ENCODE measurements at regions not wholly inside any gene's neighbourhood (a gene's known extent, or its start where the extent isn't known, plus 50 kb on each side); places are given as distances from the start of the nearest gene placed in this dataset.
"Not testable (repeated sequence)": the region's sequence is repeated elsewhere in the genome, so short reads cannot be mapped to it uniquely, and the experiment has no call there.

DNA sequence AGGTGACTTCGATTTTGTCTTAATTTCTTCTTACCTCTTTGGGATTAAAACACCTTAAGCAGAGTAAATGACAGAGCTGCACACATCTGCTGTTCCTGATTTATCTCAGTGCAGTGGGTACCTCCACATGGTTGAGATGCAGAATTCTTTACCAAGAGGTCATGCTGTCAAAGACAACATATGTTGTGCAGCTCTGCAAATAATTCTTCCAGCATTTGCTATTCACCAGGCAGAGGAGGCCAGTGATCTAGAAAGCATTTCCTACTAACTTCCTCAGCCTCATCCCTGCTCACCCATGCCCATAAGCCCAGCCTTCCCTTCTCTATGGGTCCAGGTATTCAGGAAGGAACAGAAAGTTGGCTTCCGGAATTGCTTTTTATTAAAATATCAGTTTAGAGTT lies 109.3 kb downstream of the THBS2 start:
- DNase-seq (ENCODE audit: low spot score) = no peak

DNA sequence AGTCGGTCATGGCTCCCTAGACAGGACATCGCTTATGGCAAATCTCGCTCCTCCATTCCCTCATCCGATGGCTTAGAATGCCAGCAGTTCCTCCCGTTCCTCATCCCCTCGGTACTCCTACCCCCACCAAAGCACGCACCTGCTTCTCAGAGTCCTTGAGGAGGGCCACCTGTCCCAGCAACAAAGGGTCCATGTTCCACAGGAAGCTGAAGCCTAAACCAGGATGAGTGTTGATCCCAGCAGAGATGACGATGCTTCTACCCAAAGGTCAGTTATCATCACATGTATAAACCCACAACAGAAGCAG lies 111.2 kb downstream of the THBS2 start:
- DNase-seq (ENCODE audit: low spot score) = no peak

DNA sequence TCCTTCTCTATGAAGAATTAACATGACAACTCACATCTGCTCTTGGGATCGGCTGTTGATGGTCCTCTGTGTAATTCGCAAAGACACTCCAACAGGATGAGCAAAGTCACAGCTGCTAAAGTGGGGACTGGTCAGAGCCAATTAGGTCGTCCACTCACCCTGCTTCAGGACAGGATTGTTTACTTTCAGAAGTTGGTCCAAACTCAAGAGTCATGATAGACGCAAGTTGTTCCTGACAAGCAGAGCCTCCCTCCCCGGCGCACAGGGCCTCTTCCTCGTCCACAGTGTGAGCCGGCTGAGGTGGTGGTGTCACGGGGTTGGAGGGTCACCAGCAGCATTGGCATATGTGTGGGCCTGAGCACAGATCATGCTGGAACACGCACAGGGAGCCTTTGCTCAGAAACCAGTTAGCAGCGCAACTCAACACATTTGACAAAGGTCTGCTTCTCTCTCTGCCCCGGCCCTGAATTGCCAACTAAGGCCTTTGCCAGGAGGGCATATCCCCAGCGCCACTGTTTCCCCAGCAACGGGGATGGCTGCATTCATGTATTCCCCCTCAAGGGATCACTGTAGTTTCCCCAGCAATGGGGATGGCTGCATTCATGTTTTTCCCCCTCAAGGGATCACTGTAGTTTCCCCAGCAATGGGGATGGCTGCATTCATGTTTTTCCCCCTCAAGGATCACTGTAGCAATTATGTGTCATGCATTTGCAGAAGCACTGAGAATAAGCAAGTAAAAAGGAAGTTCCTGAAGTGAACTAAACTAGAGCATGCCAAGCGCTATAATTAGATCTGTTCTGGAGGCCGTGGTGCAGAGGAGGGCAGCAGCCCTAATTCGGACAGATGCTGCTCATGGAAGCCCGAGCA lies 111.7 kb downstream of the THBS2 start:
- DNase-seq (ENCODE audit: low spot score) = no peak

GRCh38 chr6:169140986-169141495 lies 112.6 kb downstream of the THBS2 start:
- DNase-seq (ENCODE audit: low spot score) = no peak

DNA sequence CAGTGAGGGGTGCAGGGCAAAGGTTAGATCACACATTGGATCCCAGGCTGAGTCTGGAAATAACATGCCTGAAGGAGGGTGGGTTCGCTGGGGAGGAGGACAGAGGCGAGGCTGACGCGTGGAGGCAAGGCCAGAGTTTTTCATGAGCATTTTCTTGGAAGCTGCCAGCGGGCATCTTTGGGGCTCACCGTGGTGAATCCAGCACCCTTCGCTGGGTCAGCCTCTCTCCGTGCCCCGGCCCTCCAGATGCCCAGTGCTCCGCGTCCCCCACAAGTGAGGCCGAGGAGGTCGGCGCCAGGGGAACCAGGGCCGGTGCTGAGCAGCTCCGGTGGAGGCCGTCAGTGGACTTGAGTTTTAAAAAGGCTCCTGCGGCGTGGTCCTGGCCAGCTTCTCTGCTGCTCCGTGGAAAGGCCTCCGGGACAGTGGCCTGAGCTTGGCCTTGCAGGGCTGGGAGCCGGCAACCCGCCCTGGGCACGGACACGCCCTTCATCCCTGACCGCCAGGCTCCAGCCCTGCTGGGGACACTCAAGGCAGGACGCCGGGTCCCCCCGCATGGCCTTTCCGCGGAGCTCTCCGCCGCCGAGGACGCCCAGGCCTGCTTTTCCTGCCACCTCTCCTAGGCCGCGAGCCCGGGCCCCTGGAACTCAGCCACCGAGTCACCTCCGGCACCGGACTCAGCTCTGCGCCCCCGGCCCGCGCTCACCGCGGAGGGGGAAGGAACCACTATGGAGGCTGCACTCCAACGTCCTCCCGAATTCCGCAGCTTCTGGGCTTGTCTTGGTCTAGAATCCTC lies 114.3 kb downstream of the THBS2 start:
- DNase-seq (ENCODE audit: low spot score) = no peak

- no peak for DNase-seq (ENCODE audit: low spot score)
Measured at GRCh38 chr6:169132352-169132940, 121.2 kb downstream of the THBS2 start.

GRCh38 chr6:169131390-169131789 lies 122.3 kb downstream of the THBS2 start:
- DNase-seq (ENCODE audit: low spot score) = no peak

- DNase-seq (ENCODE audit: low spot score) = no peak
Measured at GRCh38 chr6:169130113-169130512, 123.5 kb downstream of the THBS2 start.

DNA sequence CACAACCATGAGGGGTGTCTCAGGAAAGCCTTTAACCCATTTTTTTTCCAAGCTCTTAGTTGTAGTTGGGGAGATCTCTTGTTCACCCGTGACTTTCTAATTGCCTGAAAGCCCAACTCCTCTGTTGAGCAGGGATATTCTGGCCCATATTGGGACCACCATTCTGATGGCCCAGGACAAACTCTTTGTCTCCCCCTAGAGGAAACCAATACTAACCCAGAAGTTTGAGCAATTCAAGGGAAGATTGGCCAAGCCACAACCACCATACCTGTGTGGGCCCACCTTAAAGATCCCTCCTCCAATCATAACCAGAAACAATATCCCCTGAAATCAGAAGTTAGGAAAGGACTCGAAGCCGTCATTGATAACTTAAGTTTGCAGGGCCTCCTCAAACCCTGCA lies 132.6 kb downstream of the THBS2 start:
- peak; percentile 2 for DNase-seq (ENCODE audit: low spot score)

DNA sequence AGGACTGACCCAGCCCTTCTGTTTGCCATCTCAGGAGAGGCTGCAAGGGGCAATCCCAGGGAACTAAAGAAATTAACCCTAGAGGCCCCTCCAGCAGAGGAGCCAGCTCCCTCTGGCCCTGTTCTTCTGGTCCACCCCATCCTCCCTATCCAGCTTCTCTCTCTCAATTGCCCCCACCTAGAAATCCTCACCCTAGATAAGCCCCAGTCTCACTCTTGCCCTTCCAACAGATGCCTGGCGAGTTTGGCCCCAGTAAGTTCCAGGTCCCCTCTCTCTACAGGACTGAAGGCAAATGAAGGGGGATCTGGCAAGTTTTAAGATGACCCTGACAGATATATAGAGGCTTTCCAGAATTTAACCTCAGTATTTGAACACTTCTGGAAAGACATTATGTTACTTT lies 134.0 kb downstream of the THBS2 start:
- DNase-seq (ENCODE audit: low spot score) = no peak

DNA sequence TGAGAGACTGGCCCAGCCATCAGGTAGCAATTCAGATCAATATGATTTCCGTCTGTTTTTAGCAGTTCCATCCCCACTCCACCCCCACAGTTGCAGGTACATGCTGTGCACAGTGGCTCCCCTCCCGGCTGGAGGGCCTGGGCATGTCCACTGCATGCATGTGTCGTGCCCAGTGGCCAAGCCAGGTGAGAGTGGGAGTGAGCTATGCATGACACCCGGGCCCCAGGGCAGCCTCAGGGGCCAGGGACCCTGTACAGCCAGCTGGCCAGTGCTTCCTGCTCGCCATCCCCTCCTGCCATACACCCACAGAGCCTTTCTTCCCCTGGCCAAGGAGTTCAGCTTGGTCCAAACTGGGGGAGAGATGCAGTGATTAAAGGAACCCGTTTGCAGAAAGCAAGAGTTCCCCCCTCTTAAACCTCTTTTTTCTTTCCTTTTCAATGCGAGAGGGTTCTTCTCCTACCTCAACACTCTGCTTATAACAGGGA lies 135.3 kb downstream of the THBS2 start:
- DNase-seq (ENCODE audit: low spot score) = no peak

DNA sequence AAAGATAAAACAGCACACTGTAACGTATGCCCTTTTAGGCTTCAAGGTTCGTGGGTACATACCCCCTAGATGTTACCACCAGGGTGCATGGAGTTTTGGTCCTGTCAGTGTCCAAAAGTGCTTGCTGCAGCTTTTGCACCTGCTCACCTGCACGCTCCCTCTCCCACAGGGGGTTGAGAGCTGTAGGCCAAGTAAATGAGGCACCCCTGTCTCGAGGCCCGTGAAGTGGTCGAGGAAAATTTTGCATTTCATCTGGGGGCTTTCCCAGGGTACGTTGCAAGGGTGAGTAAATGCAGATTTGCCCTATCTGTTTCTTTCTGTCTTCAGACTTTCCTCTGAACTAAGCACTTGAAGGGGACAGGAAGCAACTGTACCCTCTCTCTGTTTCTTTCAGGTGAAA lies 136.0 kb downstream of the THBS2 start:
- no peak for DNase-seq (ENCODE audit: low spot score)

DNA sequence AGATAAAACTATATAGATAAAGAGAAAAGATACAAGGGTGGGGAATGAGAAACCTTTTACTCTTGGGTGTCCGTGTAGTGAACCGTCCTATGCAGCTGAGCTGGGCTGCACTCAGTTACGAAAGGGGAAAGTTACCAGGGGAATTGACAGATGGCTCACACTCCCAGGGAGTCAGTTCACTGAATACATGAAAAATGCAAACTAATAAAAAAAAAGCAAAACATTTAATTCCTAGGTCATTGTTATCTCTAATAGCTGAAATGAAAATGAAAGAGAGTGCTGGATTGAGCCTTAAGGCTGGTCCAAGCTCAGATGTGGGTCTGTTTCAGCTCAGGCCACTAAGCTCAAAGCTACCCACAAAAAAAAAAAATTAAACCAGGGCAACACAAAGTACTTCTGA lies 138.0 kb downstream of the THBS2 start:
- no peak for DNase-seq (ENCODE audit: low spot score)

DNA sequence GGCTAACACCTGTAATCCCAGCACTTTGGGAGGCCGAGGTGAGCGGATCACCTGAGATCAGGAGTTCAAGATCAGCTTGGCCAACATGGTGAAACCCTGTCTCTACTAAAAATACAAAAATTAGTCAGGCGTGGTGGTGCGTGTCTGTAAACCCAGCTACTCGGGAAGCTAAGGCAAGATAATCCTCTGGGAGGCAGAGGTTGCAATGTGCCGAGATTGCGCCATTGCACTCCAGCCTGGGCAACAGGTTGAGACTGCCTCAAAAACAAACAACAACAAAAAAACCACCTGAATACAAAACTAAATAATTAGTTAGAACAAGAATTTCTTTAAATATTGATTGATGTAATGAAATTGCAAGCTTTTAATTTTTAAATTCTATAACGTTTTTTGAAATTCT lies 139.0 kb downstream of the THBS2 start:
- not testable (repeated sequence) for DNase-seq (ENCODE audit: low spot score)

- DNase-seq (ENCODE audit: low spot score) = no peak
Measured at GRCh38 chr6:169112483-169113320, 140.9 kb downstream of the THBS2 start.

DNA sequence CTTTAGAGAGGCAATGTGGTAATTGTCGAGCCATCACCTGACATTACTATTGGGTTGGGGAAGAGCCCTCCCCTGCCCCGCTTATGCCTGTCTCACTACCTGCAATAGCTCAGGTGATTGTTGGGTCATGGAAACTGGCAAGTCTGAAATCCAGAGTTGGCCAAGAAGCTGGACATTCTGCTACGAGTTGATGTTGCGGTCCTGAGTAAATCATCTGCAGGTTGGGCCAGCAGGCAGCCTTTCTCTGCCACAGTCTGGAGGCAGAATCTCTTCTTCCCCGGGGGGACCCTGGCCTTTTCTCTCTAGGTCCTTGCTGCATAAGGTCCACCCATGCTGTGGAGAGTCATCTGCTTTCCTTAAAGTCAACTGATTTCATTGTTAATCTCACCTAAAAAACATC lies 142.4 kb downstream of the THBS2 start:
- no peak for DNase-seq (ENCODE audit: low spot score)

DNA sequence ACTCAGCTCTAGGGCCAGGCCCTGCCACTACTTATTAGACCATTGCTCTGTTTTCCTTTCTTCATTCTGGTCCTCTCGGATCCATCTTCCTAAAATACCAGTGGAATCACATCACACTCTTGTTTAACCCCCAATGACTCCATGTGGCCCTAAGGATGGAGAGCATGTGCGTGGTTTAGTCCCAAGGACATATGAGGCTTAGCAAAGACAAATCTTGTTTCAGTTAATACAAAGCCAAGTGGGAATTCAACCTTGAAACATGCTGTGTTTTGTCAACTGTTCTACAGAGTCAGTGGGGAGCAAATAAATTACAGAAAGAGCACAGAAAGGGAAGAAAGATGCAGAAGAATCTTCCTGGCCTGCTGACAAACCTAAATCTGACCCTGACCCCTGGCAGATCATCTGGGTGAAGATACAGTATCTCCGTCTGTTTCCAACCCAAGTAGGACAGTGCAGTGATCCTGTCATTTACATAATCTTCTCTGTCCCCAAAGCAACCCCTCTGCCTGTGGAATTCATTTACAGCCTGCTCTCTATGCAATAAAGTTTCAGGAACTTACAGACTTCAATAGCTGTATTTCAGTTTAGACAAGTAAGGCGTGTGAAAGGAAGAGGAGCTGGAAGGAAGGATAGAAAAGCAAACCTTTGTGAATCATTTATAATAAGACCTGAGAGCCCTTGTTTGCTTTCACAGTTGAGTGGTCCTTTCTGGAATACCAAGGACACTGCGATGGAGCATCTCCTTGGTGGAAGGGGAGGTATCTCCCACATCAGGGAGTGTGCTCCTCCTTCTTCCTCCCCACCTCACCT lies 144.0 kb downstream of the THBS2 start:
- no peak for DNase-seq (ENCODE audit: low spot score)

GRCh38 chr6:169108753-169109152 lies 144.9 kb downstream of the THBS2 start:
- no peak for DNase-seq (ENCODE audit: low spot score)

GRCh38 chr6:169106176-169106575 lies 147.5 kb downstream of the THBS2 start:
- DNase-seq (ENCODE audit: low spot score) = no peak

DNA sequence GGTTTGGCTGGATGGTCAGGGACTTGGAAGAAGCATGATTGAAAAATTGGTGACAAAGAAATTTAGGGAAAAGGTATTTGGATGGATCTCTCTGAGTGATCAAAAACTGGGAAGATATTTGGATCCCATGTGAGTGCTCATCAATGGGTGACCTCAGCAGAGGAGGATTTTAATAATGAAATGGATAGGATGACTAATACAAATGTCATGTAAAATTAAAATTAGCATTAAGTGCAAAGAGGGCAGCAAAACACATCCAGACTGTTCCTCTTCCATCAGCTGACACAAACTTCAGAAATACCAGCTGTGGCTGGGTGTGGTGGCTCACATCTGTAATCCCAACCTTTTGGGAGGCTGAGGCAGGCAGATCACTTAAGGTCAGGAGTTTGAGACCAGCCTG lies 151.7 kb downstream of the THBS2 start:
- DNase-seq (ENCODE audit: low spot score) = no peak
